Islet precursor cell (in vitro differentiated cells): ENCODE measurements at regions not wholly inside any gene's neighbourhood (a gene's known extent, or its start where the extent isn't known, plus 50 kb on each side); places are given as distances from the start of the nearest gene placed in this dataset.
"Not testable (repeated sequence)": the region's sequence is repeated elsewhere in the genome, so short reads cannot be mapped to it uniquely, and the experiment has no call there.

Experiments used
- DNase-seq: peaks from one replicate; pipeline ENCODE4 v3.0.0-alpha.2; 2018

GRCh38 chrX:95612350-95612749 is 1072.3 kb upstream of the DIAPH2 start:
- no peak for DNase-seq

GRCh38 chrX:95622200-95622599 is 1062.4 kb upstream of the DIAPH2 start:
- DNase-seq: no peak

- no peak for DNase-seq
These were observed 1057.9 kb upstream of the DIAPH2 start for GRCh38 chrX:95626748-95627147.

GRCh38 chrX:95628796-95629195 is 1055.8 kb upstream of the DIAPH2 start:
- DNase-seq: no peak

- DNase-seq: no peak
These were observed 1054.9 kb upstream of the DIAPH2 start for GRCh38 chrX:95629737-95630136.

- DNase-seq: no peak
These were observed 1044.4 kb upstream of the DIAPH2 start for GRCh38 chrX:95640226-95640625.

GRCh38 chrX:95645738-95646137 is 1038.9 kb upstream of the DIAPH2 start:
- DNase-seq: no peak

- DNase-seq: no peak
These were observed 1022.4 kb upstream of the DIAPH2 start for GRCh38 chrX:95662200-95662599.

GRCh38 chrX:95666056-95666455 is 1018.6 kb upstream of the DIAPH2 start:
- DNase-seq: no peak

GRCh38 chrX:95675011-95675410 is 1009.6 kb upstream of the DIAPH2 start:
- DNase-seq: no peak

GRCh38 chrX:95675794-95676193 is 1008.8 kb upstream of the DIAPH2 start:
- DNase-seq: no peak

- DNase-seq: no peak
These were observed 1006.0 kb upstream of the DIAPH2 start for GRCh38 chrX:95678679-95679078.

GRCh38 chrX:95693365-95693764 is 991.3 kb upstream of the DIAPH2 start:
- DNase-seq: no peak

- DNase-seq: no peak
These were observed 980.9 kb upstream of the DIAPH2 start for GRCh38 chrX:95703696-95704095.

- DNase-seq: no peak
These were observed 967.8 kb upstream of the DIAPH2 start for GRCh38 chrX:95716841-95717240.

GRCh38 chrX:95718746-95719145 is 965.9 kb upstream of the DIAPH2 start:
- DNase-seq: peak; percentile 79

- no peak for DNase-seq
These were observed 963.6 kb upstream of the DIAPH2 start for GRCh38 chrX:95721011-95721410.

GRCh38 chrX:95728446-95728845 is 956.2 kb upstream of the DIAPH2 start:
- no peak for DNase-seq

GRCh38 chrX:95729401-95729800 is 955.2 kb upstream of the DIAPH2 start:
- no peak for DNase-seq

GRCh38 chrX:95733426-95733825 is 951.2 kb upstream of the DIAPH2 start:
- no peak for DNase-seq

- no peak for DNase-seq
These were observed 930.2 kb upstream of the DIAPH2 start for GRCh38 chrX:95754411-95754810.

GRCh38 chrX:95760356-95760755 is 924.3 kb upstream of the DIAPH2 start:
- DNase-seq: no peak

GRCh38 chrX:95762716-95763115 is 921.9 kb upstream of the DIAPH2 start:
- peak; percentile 42 for DNase-seq

- DNase-seq: peak; percentile 50
These were observed 919.6 kb upstream of the DIAPH2 start for GRCh38 chrX:95764972-95765451.

GRCh38 chrX:95771198-95771597 is 913.4 kb upstream of the DIAPH2 start:
- not testable (repeated sequence) for DNase-seq

GRCh38 chrX:95791876-95792275 is 892.8 kb upstream of the DIAPH2 start:
- no peak for DNase-seq
